HG03342 (cell line): ENCODE measurements at regions not wholly inside any gene's neighbourhood (a gene's known extent, or its start where the extent isn't known, plus 50 kb on each side); places are given as distances from the start of the nearest gene placed in this dataset.

Source experiments
- ATAC-seq: cut with Tn5 transposase; IDR thresholded peaks from one replicate; pipeline ENCODE4 v1.9.1; 2021; ENCODE audit warnings: mild to moderate bottlenecking, moderate library complexity; ENCODE audit not compliant: unreplicated experiment

DNA sequence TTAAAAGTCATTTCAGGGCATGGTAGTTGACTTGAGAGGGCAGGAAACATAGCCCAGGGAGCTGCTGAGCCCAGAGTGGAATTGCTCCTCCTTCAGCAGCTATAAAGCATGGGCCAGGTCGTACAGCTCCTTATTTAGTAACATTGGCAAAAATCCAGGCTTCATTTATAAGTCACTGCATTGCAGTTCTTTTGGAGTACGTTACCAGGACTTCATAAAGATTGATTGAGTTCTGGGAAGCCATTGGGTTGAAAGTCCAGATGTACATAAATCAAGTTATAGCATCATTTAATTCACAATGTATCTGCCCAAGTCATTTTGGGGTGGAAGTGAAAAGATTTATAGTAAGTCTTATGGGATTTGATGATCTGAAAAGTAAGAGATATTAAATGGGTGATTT, 53.0 kb upstream of the ANKEF1 start:
- ATAC-seq: no peak

DNA sequence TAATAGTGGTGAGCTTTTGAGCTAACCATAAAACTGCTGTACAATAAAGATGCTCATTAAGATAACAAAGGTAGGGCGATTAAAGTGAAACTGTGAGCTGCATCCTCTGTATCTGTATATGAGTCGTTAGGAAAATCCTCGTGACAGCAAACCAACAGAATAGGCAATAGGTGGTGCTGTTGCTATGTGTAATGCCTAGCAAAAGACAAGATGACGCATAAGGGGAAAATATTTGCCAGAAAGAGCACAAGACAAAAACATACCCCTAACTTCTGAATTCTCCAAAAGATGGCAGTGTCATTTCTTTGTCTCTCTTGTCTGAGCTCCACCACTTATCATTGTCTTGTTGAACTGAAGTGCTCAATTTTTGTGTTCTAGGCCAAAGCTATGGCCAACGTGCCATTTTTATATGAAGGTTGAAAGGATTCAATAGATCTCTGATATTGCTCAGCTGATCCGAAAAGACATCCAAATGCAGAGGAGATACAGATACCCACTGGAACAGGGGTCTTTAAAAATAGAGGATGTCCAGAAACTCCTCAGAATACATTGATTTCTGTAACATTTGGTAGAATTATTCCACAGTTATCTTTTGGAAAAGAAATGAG, 56.3 kb upstream of the ANKEF1 start:
- peak; percentile 95 for ATAC-seq

DNA sequence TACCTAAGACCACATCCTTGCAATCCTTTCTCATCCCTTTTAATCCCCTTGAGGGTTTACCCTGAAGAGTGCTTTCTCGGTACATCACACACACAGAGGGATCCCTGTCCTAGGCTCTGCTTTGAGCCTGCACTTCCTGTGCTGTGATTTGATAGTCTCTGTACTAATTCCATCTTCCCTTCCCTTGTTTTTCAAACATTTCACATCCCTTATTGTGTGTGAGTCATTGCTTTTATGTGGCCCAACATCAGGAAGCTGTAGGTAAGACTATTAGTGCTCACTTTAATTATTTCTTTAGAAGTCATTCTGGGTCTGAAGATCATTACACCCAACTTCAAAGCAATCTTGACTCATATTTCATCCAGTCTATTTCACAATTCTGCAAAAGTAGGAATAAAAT, 57.2 kb upstream of the ANKEF1 start:
- ATAC-seq: no peak

DNA sequence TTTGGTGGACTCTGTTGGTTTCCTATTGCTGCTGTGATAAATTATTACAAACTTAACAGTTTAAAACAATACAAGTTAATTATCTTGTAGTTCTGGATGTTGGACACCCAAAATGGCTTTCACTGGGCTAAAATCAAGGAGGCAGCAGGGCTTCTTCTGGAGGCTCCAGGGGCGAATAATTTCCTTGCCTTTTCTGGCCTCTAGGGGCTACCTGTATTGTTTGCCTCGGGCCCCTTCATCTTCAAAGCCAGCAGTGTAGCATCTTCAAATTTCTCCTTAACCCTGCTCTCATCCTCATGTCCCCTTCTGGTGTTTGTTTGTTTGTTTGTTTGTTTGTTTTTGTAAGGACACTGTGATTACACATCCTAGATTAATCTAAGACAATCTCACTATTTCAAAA, 60.5 kb upstream of the ANKEF1 start:
- ATAC-seq: no peak

DNA sequence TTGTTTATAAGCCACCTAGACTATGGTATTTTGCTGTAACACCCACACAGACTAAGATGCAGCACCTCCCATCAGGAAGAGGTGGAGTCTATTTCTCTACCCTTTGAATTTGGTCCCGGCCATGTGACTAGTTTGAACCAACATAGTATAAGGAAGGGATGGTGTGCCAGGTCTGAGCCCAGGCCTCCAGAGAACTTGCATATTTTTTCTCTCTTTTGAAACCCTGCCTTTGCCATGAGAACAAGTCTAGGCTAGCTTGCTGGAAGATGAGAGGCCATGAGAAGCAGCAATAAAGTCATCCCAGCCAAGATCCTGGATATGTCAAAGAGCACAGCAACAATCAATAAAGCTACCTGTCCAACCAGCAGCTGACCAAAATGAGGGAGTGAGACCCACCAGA, 63.0 kb upstream of the ANKEF1 start:
- ATAC-seq: no peak

DNA sequence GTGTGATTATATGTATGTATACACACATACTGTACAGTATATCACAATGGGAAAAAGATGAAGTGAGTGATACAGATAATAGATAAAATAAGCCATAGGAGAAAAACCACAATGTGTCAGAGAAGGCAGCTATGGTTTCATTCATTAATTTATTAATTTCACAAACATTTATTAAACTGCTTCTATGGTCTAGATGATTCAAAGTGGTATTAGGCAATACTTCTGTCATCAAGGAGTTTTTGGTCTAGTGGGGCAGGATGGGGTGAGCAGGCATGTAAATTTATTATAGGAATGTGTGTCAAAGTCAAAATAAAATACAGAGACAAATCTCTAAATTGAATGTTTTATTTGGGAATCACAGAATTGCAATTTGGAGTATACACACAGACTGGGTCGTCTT, 65.2 kb upstream of the ANKEF1 start:
- no peak for ATAC-seq

- ATAC-seq: no peak
Observed at GRCh38 chr20:9968015-9968414, 66.8 kb upstream of the ANKEF1 start.

- no peak for ATAC-seq
Observed at GRCh38 chr20:9966966-9967365, 67.8 kb upstream of the ANKEF1 start.

DNA sequence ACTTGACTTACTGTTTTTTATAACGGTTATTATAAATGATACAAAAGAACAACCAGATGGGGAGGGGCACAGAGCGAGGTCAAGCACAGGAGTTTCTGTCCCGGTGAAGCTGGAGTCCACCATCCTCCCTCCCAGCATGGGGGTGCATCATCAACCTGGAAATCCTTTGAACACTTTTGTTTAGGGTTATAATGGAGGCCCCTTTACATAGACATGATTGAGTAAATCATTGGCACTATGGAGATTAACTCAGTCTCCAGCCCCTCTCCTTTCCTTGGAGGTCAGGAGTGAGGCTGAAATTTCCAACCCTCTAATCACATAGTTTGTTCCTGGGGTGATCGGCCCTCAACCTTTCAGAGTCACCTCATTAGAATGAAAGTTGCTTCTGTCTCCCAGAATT, 71.8 kb upstream of the ANKEF1 start:
- ATAC-seq: no peak

DNA sequence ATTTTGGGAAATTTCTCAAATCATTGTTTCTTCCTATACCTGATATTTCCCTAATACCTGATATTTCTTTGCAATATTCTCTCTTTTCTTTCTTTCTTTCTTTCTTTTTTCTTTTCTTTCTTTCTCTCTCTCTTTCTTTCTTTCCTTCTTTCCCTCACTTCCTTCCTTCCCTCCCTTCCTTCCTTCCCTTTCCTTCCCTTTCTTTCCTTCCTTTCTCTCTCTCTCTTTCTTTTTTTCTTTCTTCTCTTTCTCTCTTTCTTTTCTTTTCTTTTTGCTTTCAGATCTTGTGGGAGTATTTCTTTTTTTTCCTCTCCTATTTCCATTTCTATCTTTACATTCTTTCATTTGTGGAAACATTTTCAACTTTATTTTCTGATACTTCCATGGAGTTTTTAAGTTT, 76.1 kb upstream of the ANKEF1 start:
- no peak for ATAC-seq

DNA sequence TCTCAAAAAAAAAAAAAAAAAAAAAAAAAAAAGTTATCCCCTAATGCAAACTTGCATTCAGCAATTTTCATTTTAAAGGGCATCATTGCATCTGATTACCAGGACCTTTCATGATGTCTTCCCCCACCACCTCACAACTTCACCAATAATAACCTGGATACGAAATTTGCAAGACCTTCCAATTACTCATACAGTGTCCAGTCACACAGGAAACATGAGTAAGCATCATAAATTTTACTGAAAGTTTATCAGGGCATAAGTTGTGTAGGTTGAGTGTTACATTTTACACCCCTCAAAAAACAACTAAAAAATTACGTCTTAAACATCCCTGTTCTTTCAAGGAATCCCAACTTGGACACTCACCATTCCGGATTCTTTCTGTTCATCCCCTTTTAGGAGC, 79.1 kb upstream of the ANKEF1 start:
- ATAC-seq: no peak

DNA sequence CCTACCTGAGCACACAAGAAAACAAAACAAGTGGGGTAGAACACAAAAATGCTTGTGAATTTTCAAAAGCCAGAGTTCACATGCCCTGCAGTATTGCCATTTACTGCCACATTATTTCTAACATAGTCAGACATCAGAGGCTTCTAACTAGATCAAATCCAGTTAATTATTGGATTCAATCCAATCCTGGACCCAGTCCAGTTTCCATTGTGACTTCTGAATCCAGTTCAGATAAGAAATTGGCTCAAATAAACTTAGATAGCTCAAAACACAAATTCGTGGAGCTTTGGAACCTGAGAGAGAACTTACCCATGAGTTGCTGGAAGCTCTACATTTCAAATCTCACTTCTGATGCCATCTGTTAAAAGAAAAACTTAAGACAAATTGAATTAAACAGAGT, 85.2 kb upstream of the ANKEF1 start:
- no peak for ATAC-seq

DNA sequence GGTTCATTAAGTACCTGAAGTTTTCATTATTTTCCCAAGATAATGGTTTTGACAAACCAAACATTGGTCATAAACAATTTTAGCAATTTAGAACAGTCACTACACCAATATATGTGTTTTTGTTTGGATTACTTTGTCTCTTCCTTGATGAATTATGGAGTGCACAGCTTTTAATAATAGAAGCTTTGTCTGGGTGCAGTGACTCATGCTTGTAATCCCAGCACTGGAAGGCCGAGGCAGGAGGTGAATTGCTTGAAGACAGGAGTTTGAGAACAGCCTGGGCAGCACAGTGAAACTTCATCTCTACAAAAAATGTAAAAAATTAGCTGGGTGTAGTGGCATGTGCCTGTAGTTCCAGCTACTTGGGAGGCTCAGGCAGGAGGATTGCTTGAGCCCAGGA, 89.4 kb upstream of the ANKEF1 start:
- ATAC-seq: no peak

GRCh38 chr20:9942736-9943135, 92.1 kb upstream of the ANKEF1 start:
- no peak for ATAC-seq

GRCh38 chr20:9940329-9940728, 94.5 kb upstream of the ANKEF1 start:
- ATAC-seq: no peak

DNA sequence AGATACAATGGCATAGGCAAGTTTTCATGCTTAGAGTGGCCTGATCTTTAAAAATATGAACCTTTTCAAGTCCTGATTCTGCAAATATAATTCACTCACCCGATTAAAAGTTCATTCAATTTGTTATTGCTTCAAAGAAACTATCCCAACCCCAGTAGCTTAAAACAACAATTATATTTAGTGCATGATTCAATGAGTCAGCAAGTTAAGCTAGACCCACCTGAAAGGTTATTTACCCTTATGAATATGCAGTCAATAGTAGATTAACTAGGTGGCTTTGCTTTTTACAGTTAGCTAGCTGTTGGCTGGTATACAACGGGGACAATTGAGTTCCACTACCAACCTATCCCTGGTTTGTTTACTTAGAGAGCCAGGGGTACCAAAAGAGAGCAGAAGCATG, 95.6 kb upstream of the ANKEF1 start:
- no peak for ATAC-seq

DNA sequence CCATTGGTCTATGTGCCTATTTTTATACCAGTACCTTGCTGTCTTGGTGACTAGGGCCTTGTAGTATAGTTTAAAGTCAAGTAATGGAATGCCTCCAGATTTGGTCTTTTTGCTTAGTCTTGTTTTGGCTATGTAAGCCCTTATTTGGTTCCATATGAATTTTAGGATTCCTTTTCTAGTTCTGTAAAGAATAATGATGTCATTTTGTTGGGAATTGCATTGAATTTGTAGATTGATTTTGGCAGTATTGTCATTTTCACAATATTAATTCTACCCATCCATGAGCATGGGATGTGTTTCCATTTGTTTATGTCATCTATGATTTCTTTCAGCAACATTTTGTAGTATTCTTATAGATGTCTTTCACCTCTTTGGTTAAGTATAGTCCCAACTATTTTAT, 96.4 kb upstream of the PAK5 start:
- no peak for ATAC-seq

- ATAC-seq: no peak
Observed at GRCh38 chr20:9930142-9930541, 91.3 kb upstream of the PAK5 start.

GRCh38 chr20:9928955-9929354, 90.1 kb upstream of the PAK5 start:
- no peak for ATAC-seq

GRCh38 chr20:9928281-9928737, 89.4 kb upstream of the PAK5 start:
- ATAC-seq: peak; percentile 90

DNA sequence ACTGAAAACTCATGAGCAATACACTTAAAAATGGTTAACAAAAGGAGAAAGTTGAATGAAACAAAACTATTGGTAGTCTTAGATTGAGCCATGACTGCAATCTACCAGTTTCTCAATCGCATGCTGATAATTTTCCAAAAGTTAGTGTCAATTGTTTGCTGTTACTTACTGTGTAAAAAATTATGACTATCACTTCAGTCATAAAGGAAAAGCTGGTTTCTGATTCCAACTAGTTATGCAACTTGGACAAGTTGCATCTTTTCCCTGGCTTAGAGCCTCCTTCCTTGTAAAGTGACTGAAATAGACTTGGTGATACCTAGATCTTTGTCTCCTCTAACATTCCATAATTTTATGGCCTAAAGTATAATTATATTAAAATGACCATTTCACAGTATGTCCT, 88.3 kb upstream of the PAK5 start:
- ATAC-seq: no peak

GRCh38 chr20:9926476-9926875, 87.6 kb upstream of the PAK5 start:
- no peak for ATAC-seq

GRCh38 chr20:9926007-9926406, 87.1 kb upstream of the PAK5 start:
- no peak for ATAC-seq

- no peak for ATAC-seq
Observed at GRCh38 chr20:9923648-9924047, 84.8 kb upstream of the PAK5 start.
